ENCODE measurements at regions not wholly inside any gene's neighbourhood (a gene's known extent, or its start where the extent isn't known, plus 50 kb on each side); places are given as distances from the start of the nearest gene placed in this dataset.

- POLR2A ChIA-PET = interaction anchor here (1.3 kb wide), 1 partner anchor 10 kb away, joined by 5 read pairs; no protein-coding TSS in a partner anchor
- Histone ChIP-seq H3K4me2 (ENCODE audit: insufficient read depth, low read length) (no peak overlapping the region), H2AFZ (ENCODE audit: low read depth, low read length) (no peak overlapping the region), H3K4me3 (no peak overlapping the region), H3K9me1 (ENCODE audit: control insufficient read depth, insufficient read depth, low read length) (no peaks in the 10 kb centered on the region), H3K27ac (ENCODE audit: extremely low read depth, low read depth, low read length) (no peak overlapping the region), H3K79me2 (ENCODE audit: control insufficient read depth, insufficient read depth, low read length) (no peaks in the 10 kb centered on the region), H3K27me3 (ENCODE audit: control insufficient read depth in 2 of 2, insufficient read depth in 2 of 2, low read length in 2 of 2) (peaks cover 0 to 9% of the 10 kb centered on the region in 2 experiments; a peak in 1 of 5 replicates), H4K20me1 (replicated peaks; ENCODE audit: control insufficient read depth, insufficient read depth, low read length) (no peaks in the 10 kb centered on the region), H3K36me3 (ENCODE audit: control insufficient read depth, insufficient read depth, low read length) (no peaks in the 10 kb centered on the region), H3K4me1 (replicated peaks in 1 of 2; ENCODE audit: control insufficient read depth in 2 of 2, insufficient read depth in 2 of 2, low read length in 2 of 2) (no peaks in the 10 kb centered on the region), H3K9me3 (replicated peaks; ENCODE audit: control insufficient read depth, insufficient read depth, low read depth, low read length) (no peaks in the 10 kb centered on the region), H3K9ac (ENCODE audit: insufficient read depth in 1 of 2, low read depth in 2 of 2, low read length in 2 of 2) (no peak overlapping the region)
- TF ChIP-seq HSF4 (CRISPR knock-in tag; IDR thresholded peaks at IDR 0.05; ENCODE audit: borderline replicate concordance) = no peak
- TF ChIP-seq MLLT1 (IDR thresholded peaks at IDR 0.05) = no peak
- no peak for TF ChIP-seq REST (IDR thresholded peaks at IDR 0.05; ENCODE audit: borderline replicate concordance)
- no peak for TF ChIP-seq REST (CRISPR knock-in tag; IDR thresholded peaks at IDR 0.05; ENCODE audit: low read depth)
- no peak for TF ChIP-seq KLF6 (CRISPR knock-in tag; IDR thresholded peaks at IDR 0.05; ENCODE audit: borderline replicate concordance)
- no peak for TF ChIP-seq ESRRB (CRISPR knock-in tag; IDR thresholded peaks at IDR 0.05; ENCODE audit: borderline replicate concordance)
- TF ChIP-seq EP400 (IDR thresholded peaks at IDR 0.05) = no peak
- no peak for TF ChIP-seq TBL1XR1 (IDR thresholded peaks at IDR 0.05; ENCODE audit: low read length in 2 of 2)
- TF ChIP-seq HMGN3 (IDR thresholded peaks at IDR 0.05; ENCODE audit: borderline replicate concordance, extremely low read depth, insufficient read length, low read depth, low read length) = no peak
- TF ChIP-seq ZNF354B (CRISPR knock-in tag; IDR thresholded peaks at IDR 0.05) = no peak
- TF ChIP-seq ATF3 (IDR thresholded peaks at IDR 0.05) = no peak
- no peak for TF ChIP-seq ATF3 (CRISPR knock-in tag; conservative IDR thresholded peaks at IDR 0.05)
- DNase-seq (ENCODE audit: extremely low read depth in 1 of 4, low spot score in 3 of 4) = no peak
- BruUV-seq (replicated peaks) = no TSS peak
- 0% methylated on average over 8 of the region's 8 CpGs for WGBS (ENCODE audit: insufficient coverage, low coverage, missing lambda C conversion rate)
- CTCF ChIA-PET (ENCODE audit: low intra/inter-chr PET ratio) = no interaction called here
- intact Hi-C loops (cut with micrococcal nuclease) = no loop called here
- FAIRE-seq = no peak
- no peak for ATAC-seq
- in situ Hi-C loops (cut with MboI) = no loop called here
Measured at GRCh38 chr14:104519721-104520120, 59.8 kb upstream of the C14orf180 start.

Data from K562 (cell line).